ENCODE measurements at regions not wholly inside any gene's neighbourhood (a gene's known extent, or its start where the extent isn't known, plus 50 kb on each side); places are given as distances from the start of the nearest gene placed in this dataset.

DNA sequence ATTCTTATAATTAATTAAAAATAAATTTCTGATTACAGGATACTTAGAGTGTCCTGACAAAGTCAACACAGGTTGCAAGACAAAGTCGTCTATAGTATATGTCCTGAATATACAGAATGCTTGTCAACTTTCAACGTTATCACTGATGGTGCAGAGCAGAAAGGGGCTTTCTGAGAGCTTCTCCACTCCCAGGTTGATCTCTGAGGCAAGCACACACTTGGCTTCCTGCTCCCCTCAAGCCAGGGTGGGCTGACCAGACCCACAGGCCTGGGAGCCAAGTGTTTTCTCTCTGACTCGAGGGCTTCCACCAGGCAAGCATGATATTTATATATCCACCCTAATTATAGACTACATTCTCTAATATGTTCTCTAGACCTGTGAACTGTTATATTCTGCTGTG is 448.9 kb downstream of the SH2D4B start:
- TF ChIP-seq EZH2 (IDR thresholded peaks at IDR 0.05; ENCODE audit: borderline replicate concordance, insufficient read depth, low read depth, low read length, poor library complexity, severe bottlenecking): no peak
- TF ChIP-seq, protein P1, sequence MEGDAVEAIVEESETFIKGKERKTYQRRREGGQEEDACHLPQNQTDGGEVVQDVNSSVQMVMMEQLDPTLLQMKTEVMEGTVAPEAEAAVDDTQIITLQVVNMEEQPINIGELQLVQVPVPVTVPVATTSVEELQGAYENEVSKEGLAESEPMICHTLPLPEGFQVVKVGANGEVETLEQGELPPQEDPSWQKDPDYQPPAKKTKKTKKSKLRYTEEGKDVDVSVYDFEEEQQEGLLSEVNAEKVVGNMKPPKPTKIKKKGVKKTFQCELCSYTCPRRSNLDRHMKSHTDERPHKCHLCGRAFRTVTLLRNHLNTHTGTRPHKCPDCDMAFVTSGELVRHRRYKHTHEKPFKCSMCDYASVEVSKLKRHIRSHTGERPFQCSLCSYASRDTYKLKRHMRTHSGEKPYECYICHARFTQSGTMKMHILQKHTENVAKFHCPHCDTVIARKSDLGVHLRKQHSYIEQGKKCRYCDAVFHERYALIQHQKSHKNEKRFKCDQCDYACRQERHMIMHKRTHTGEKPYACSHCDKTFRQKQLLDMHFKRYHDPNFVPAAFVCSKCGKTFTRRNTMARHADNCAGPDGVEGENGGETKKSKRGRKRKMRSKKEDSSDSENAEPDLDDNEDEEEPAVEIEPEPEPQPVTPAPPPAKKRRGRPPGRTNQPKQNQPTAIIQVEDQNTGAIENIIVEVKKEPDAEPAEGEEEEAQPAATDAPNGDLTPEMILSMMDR (IDR thresholded peaks at IDR 0.05): no peak
- no peak overlapping the region for H3K27ac Mint-ChIP-seq
- no peaks in the 10 kb centered on the region for H3K27me3 Mint-ChIP-seq
- ATAC-seq (ENCODE audit: low read depth) (no peak), DNase-seq (no peak)
- Histone ChIP-seq H3K9me3 (ENCODE audit: control extremely low read depth in 1 of 3, control insufficient read depth in 2 of 3, insufficient read depth in 1 of 3, low read length in 2 of 3) (no peaks in the 10 kb centered on the region), H3K79me2 (ENCODE audit: control insufficient read depth, insufficient read depth, low read length) (no peaks in the 10 kb centered on the region), H3K4me1 (ENCODE audit: control insufficient read depth in 2 of 2, insufficient read depth in 2 of 2, low read length in 2 of 2) (no peaks in the 10 kb centered on the region), H3K4me3 (ENCODE audit: control extremely low read depth in 1 of 5, extremely low read depth in 1 of 5, insufficient read depth in 1 of 5, low read depth in 2 of 5, low read length in 4 of 5) (no peak overlapping the region), H3K4me2 (replicated peaks; ENCODE audit: low read depth, low read length, poor library complexity, severe bottlenecking) (no peak overlapping the region), H3K9ac (ENCODE audit: low read length) (no peak overlapping the region), H3K27ac (ENCODE audit: low read length in 2 of 2) (no peak overlapping the region), H3K27me3 (replicated peaks in 1 of 4; ENCODE audit: control extremely low read depth in 1 of 4, control insufficient read depth in 3 of 4, insufficient read depth in 4 of 4, low read length in 3 of 4) (no peaks in the 10 kb centered on the region), H4K20me1 (ENCODE audit: control insufficient read depth, insufficient read depth, low read length, poor library complexity, severe bottlenecking) (no peaks in the 10 kb centered on the region), H2AFZ (ENCODE audit: insufficient read depth, low read depth, low read length, poor library complexity, severe bottlenecking) (no peak overlapping the region), H3K36me3 (replicated peaks in 1 of 2; ENCODE audit: control extremely low read depth in 1 of 2, control insufficient read depth in 1 of 2, extremely low read depth in 1 of 2, insufficient read depth in 2 of 2, low read length in 1 of 2) (no peaks in the 10 kb centered on the region)
- no peak overlapping the region for H3K4me3 Mint-ChIP-seq
- intact Hi-C loops (cut with micrococcal nuclease): no loop called here
- WGBS (ENCODE audit: insufficient coverage): 70% methylated on average over 2 of the region's 3 CpGs
- H3K9me3 Mint-ChIP-seq (ENCODE audit: insufficient read depth): no peaks in the 10 kb centered on the region
- no peaks in the 10 kb centered on the region for H3K4me1 Mint-ChIP-seq
- POLR2A ChIA-PET: no interaction called here
- CTCF ChIA-PET: no interaction called here

- CTCF ChIA-PET: no interaction called here
- no peak overlapping the region for H3K4me2 ChIP-seq (replicated peaks; ENCODE audit: low read depth, low read length, poor library complexity, severe bottlenecking)
- no peaks in the 10 kb centered on the region for H3K4me1 ChIP-seq (ENCODE audit: control insufficient read depth in 2 of 2, insufficient read depth in 2 of 2, low read length in 2 of 2)
- WGBS (ENCODE audit: insufficient coverage): no CpG with 5 or more reads among the region's 3 CpGs
- H3K79me2 ChIP-seq (ENCODE audit: control insufficient read depth, insufficient read depth, low read length): no peaks in the 10 kb centered on the region
- H3K4me1 Mint-ChIP-seq: no peaks in the 10 kb centered on the region
- no peak overlapping the region for H3K27ac ChIP-seq (ENCODE audit: low read length in 2 of 2)
- intact Hi-C loops (cut with micrococcal nuclease): no loop called here
- peaks cover 0 to 1% (median 0%) of the 10 kb centered on the region in 3 donors for H3K9me3 ChIP-seq (ENCODE audit: control extremely low read depth in 1 of 3, control insufficient read depth in 2 of 3, insufficient read depth in 1 of 3, low read length in 2 of 3)
- H3K9ac ChIP-seq (ENCODE audit: low read length): no peak overlapping the region
- no peak overlapping the region for H2AFZ ChIP-seq (ENCODE audit: insufficient read depth, low read depth, low read length, poor library complexity, severe bottlenecking)
- H3K4me3 ChIP-seq (ENCODE audit: control extremely low read depth in 1 of 5, extremely low read depth in 1 of 5, insufficient read depth in 1 of 5, low read depth in 2 of 5, low read length in 4 of 5): no peak overlapping the region
- ATAC-seq (ENCODE audit: low read depth) (no peak), DNase-seq (no peak)
- POLR2A ChIA-PET: no interaction called here
- TF ChIP-seq EZH2 (IDR thresholded peaks at IDR 0.05; ENCODE audit: borderline replicate concordance, insufficient read depth, low read depth, low read length, poor library complexity, severe bottlenecking): no peak
- TF ChIP-seq, protein P1 (IDR thresholded peaks at IDR 0.05): no peak
- H3K27me3 ChIP-seq (replicated peaks in 1 of 4; ENCODE audit: control extremely low read depth in 1 of 4, control insufficient read depth in 3 of 4, insufficient read depth in 4 of 4, low read length in 3 of 4): no peaks in the 10 kb centered on the region
- H3K9me3 Mint-ChIP-seq (ENCODE audit: insufficient read depth): no peaks in the 10 kb centered on the region
- H3K36me3 ChIP-seq (replicated peaks in 1 of 2; ENCODE audit: control extremely low read depth in 1 of 2, control insufficient read depth in 1 of 2, extremely low read depth in 1 of 2, insufficient read depth in 2 of 2, low read length in 1 of 2): no peaks in the 10 kb centered on the region
- H4K20me1 ChIP-seq (ENCODE audit: control insufficient read depth, insufficient read depth, low read length, poor library complexity, severe bottlenecking): no peaks in the 10 kb centered on the region
- no peaks in the 10 kb centered on the region for H3K27me3 Mint-ChIP-seq
- no peak overlapping the region for H3K4me3 Mint-ChIP-seq
- H3K27ac Mint-ChIP-seq: no peak overlapping the region
These were observed 451.1 kb downstream of the SH2D4B start for GRCh38 chr10:80988755-80989154.

Data from B cell (primary cell).